MM.1S (cell line): ENCODE measurements at regions not wholly inside any gene's neighbourhood (a gene's known extent, or its start where the extent isn't known, plus 50 kb on each side); places are given as distances from the start of the nearest gene placed in this dataset.

Experiments
- DNase-seq: peaks from one replicate; pipeline ENCODE4 v3.0.0-alpha.2; 2015
- H2AFZ ChIP-seq: fragments of 300-600 bp; sonication (generic); 2 replicates; pipeline ENCODE4 v1.6.0; 2016; ENCODE audit warnings: antibody characterized with exemption, low read length
- H3F3A ChIP-seq: fragments of 300-600 bp; sonication (generic); 2 replicates; pipeline ENCODE4 v1.6.1; 2016; ENCODE audit warnings: mild to moderate bottlenecking, antibody characterized with exemption, low read length, moderate library complexity, mixed read lengths; ENCODE audit not compliant: insufficient read depth
- H3K27ac ChIP-seq: fragments of 300-600 bp; sonication (generic); 2 replicates; pipeline ENCODE4 v1.5.1; 2016; ENCODE audit warnings: mild to moderate bottlenecking, low read length
- H3K27me3 ChIP-seq: fragments of 300-600 bp; sonication (generic); replicated peaks from 2 replicates; pipeline ENCODE4 v1.6.0; 2016; ENCODE audit warnings: low read length; ENCODE audit not compliant: insufficient read depth
- H3K36me3 ChIP-seq: fragments of 300-600 bp; sonication (generic); replicated peaks from 2 replicates; pipeline ENCODE4 v1.6.1; 2016; ENCODE audit warnings: mild to moderate bottlenecking, low read length, mixed read lengths; ENCODE audit not compliant: insufficient read depth
- H3K4me1 ChIP-seq: fragments of 300-600 bp; sonication (generic); 2 replicates; pipeline ENCODE4 v1.6.1; 2016; ENCODE audit warnings: low read length, mixed read lengths
- H3K4me2 ChIP-seq: fragments of 300-600 bp; sonication (generic); 2 replicates; pipeline ENCODE4 v1.6.0; 2016; ENCODE audit warnings: low read depth, low read length
- H3K4me3 ChIP-seq: fragments of 300-600 bp; sonication (generic); 2 replicates; pipeline ENCODE4 v1.5.1; 2016; ENCODE audit warnings: low read length, mixed read lengths
- H3K79me2 ChIP-seq: fragments of 300-600 bp; sonication (generic); 2 replicates; pipeline ENCODE4 v1.6.1; 2016; ENCODE audit warnings: mixed run types, low read length, mixed read lengths
- H3K9ac ChIP-seq: fragments of 300-600 bp; sonication (generic); 2 replicates; pipeline ENCODE4 v1.6.1; 2016; ENCODE audit warnings: low read length, mixed read lengths
- H3K9me2 ChIP-seq: fragments of 300-600 bp; sonication (generic); replicated peaks from 2 replicates; pipeline ENCODE4 v1.6.1; 2016; ENCODE audit warnings: mild to moderate bottlenecking, low read length, mixed read lengths; ENCODE audit not compliant: insufficient read depth
- H3K9me3 ChIP-seq: fragments of 300-600 bp; sonication (generic); replicated peaks from 2 replicates; pipeline ENCODE4 v1.6.1; 2016; ENCODE audit warnings: mild to moderate bottlenecking, low read length, mixed read lengths; ENCODE audit not compliant: insufficient read depth
- H4K20me1 ChIP-seq: fragments of 300-600 bp; sonication (generic); 2 replicates; pipeline ENCODE4 v1.6.1; 2016; ENCODE audit warnings: mild to moderate bottlenecking, low read length, moderate library complexity, mixed read lengths; ENCODE audit not compliant: insufficient read depth
- EZH2 ChIP-seq: fragments of 300-600 bp; sonication (generic); optimal IDR thresholded peaks from 2 replicates; pipeline ENCODE3; 2017; ENCODE audit warnings: low read depth, mild to moderate bottlenecking, antibody characterized with exemption, low read length, mixed read lengths
- EZH2phosphoT487 ChIP-seq: fragments of 300-600 bp; sonication (generic); IDR thresholded peaks from 2 replicates; pipeline ENCODE4 v1.6.1; 2018; ENCODE audit warnings: antibody characterized with exemption, low read length
- TF ChIP-seq, protein P1 (sequence below): fragments of 300-600 bp; sonication (generic); IDR thresholded peaks from 2 replicates; pipeline ENCODE4 v1.5.1; 2016; ENCODE audit warnings: antibody characterized with exemption, low read length, mixed read lengths

- Histone ChIP-seq H3K9me2 (no peaks in the 10 kb centered on the region), H3K9me3 (no peaks in the 10 kb centered on the region), H4K20me1 (no peaks in the 10 kb centered on the region), H3K36me3 (no peaks in the 10 kb centered on the region), H3K9ac (no peak overlapping the region), H3F3A (no peaks in the 10 kb centered on the region), H3K79me2 (no peaks in the 10 kb centered on the region), H3K27ac (no peak overlapping the region), H3K4me3 (no peak overlapping the region), H3K27me3 (no peaks in the 10 kb centered on the region), H2AFZ (no peak overlapping the region), H3K4me1 (no peaks in the 10 kb centered on the region), H3K4me2 (no peak overlapping the region)
- no peak for DNase-seq
- TF ChIP-seq, protein P1, sequence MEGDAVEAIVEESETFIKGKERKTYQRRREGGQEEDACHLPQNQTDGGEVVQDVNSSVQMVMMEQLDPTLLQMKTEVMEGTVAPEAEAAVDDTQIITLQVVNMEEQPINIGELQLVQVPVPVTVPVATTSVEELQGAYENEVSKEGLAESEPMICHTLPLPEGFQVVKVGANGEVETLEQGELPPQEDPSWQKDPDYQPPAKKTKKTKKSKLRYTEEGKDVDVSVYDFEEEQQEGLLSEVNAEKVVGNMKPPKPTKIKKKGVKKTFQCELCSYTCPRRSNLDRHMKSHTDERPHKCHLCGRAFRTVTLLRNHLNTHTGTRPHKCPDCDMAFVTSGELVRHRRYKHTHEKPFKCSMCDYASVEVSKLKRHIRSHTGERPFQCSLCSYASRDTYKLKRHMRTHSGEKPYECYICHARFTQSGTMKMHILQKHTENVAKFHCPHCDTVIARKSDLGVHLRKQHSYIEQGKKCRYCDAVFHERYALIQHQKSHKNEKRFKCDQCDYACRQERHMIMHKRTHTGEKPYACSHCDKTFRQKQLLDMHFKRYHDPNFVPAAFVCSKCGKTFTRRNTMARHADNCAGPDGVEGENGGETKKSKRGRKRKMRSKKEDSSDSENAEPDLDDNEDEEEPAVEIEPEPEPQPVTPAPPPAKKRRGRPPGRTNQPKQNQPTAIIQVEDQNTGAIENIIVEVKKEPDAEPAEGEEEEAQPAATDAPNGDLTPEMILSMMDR: no peak
- TF ChIP-seq EZH2 (no peak), EZH2phosphoT487 (no peak)
Observed at GRCh38 chr6:169843110-169843509, 91.7 kb downstream of the ERMARD start.

- Histone ChIP-seq H3K4me2 (no peak overlapping the region), H3K27me3 (no peaks in the 10 kb centered on the region), H3K9ac (no peak overlapping the region)
Observed at GRCh38 chr6:169841907-169842606, 90.6 kb downstream of the ERMARD start.

GRCh38 chr6:169841251-169841650 is 89.8 kb downstream of the ERMARD start:
- Histone ChIP-seq H3K9me3 (no peaks in the 10 kb centered on the region), H3K4me1 (no peaks in the 10 kb centered on the region), H2AFZ (no peak overlapping the region), H3K27me3 (no peaks in the 10 kb centered on the region; the same call in 1 of the 2 replicates), H4K20me1 (no peaks in the 10 kb centered on the region), H3K79me2 (no peaks in the 10 kb centered on the region), H3K27ac (no peak overlapping the region), H3K36me3 (no peaks in the 10 kb centered on the region), H3K4me2 (no peak overlapping the region), H3K9me2 (no peaks in the 10 kb centered on the region), H3K9ac (no peak overlapping the region), H3K4me3 (no peak overlapping the region), H3F3A (no peaks in the 10 kb centered on the region)
- no peak for TF ChIP-seq EZH2
- no peak for TF ChIP-seq EZH2phosphoT487
- TF ChIP-seq, protein P1: no peak
- no peak for DNase-seq

More at GRCh38 chr6:169841907-169842606, 90.6 kb downstream of the ERMARD start:
- H3K27ac ChIP-seq: no peak overlapping the region
- no peaks in the 10 kb centered on the region for H3K9me2 ChIP-seq
- H3K4me3 ChIP-seq: no peak overlapping the region
- no peaks in the 10 kb centered on the region for H3K79me2 ChIP-seq
- TF ChIP-seq, protein P1: no peak
- TF ChIP-seq EZH2 (no peak), EZH2phosphoT487 (no peak)
- no peak overlapping the region for H2AFZ ChIP-seq
- H3K36me3 ChIP-seq: no peaks in the 10 kb centered on the region
- DNase-seq: no peak
- no peaks in the 10 kb centered on the region for H3F3A ChIP-seq
- H4K20me1 ChIP-seq: no peaks in the 10 kb centered on the region
- no peaks in the 10 kb centered on the region for H3K4me1 ChIP-seq
- no peaks in the 10 kb centered on the region for H3K9me3 ChIP-seq
